Testis (tissue), 2 donors: ENCODE measurements at regions not wholly inside any gene's neighbourhood (a gene's known extent, or its start where the extent isn't known, plus 50 kb on each side); places are given as distances from the start of the nearest gene placed in this dataset.

Experiments used
- DNase-seq: peaks from one replicate; pipeline ENCODE4 v3.0.0-alpha.2; 2019
- H3K27ac ChIP-seq, 2 donors: fragments of 200-600 bp; sonication (generic); one replicate each; pipeline ENCODE4 v1.5.1; 2019
- H3K27me3 ChIP-seq: fragments of 200-600 bp; sonication (generic); one replicate; pipeline ENCODE4 v1.5.1; 2019
- H3K36me3 ChIP-seq: fragments of 200-600 bp; sonication (generic); one replicate; pipeline ENCODE4 v1.5.1; 2017; ENCODE audit warnings: low read depth; ENCODE audit errors: missing control alignments
- H3K4me1 ChIP-seq: fragments of 200-600 bp; sonication (generic); one replicate; pipeline ENCODE4 v1.5.1; 2019
- H3K4me3 ChIP-seq, 2 donors: fragments of 200-600 bp; sonication (generic); one replicate each; pipeline ENCODE4 v1.5.1; 2017 to 2019
- H3K9me3 ChIP-seq: fragments of 200-600 bp; sonication (generic); one replicate; pipeline ENCODE4 v1.5.1; 2017
- POLR2A ChIP-seq: fragments of 450-650 bp; IDR thresholded peaks from one replicate; pipeline ENCODE4 v1.6.1; 2017; ENCODE audit warnings: antibody characterized with exemption, mild to moderate bottlenecking, moderate library complexity
- WGBS, 2 donors: methylation state at CpG; one replicate each; pipeline ENCODE4 v1.1.5; 2018; 5-methylcytosine and 5-hydroxymethylcytosine counted together
- intact Hi-C: fragments of 100-400 bp; cut with DNase I; formaldehyde crosslinking; loops from one replicate; pipeline ENCODE4 v1.15.1; 2023; ENCODE audit warnings: low total_unique reads
- TF ChIP-seq, protein P1 (sequence below), 3 experiments: fragments of 450-650 bp in 2 of 3; fragments of 200-600 bp in 1 of 3; sonication (generic) in 1 of 3; IDR thresholded peaks; one replicate each; pipeline ENCODE4 v1.5.1; 2016 to 2019; ENCODE audit warnings: antibody characterized with exemption in 3 of 3, mild to moderate bottlenecking in 2 of 3, moderate library complexity in 1 of 3

DNA sequence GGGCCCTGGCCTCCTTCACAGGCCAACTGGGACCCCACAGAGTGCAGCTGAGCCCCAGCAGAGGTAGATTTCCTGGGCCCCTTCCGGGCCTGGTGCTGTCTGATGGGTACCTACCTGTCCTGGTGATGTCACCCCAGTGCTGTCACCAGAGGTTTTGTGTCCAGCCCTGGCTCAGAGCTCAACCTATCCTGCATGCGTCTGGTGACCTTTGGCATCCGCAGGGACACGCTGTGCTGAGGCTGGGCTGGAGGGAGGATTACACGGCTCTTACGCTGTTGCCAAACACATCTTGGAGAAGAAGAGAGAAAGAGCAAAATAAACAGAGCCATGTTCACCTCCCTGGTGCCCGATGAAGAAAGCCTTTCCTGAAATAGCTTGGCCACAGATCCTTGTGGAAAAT, 70.6 kb upstream of the MED9 start:
- Histone ChIP-seq H3K27me3 (no peaks in the 10 kb centered on the region), H3K36me3 (no peaks in the 10 kb centered on the region), H3K27ac (peak overlapping the region; percentile 50 to 77), H3K4me1 (peaks cover 6% of the 10 kb centered on the region), H3K4me3 (no peak overlapping the region), H3K9me3 (no peaks in the 10 kb centered on the region)
- 48 to 51% methylated on average over 6 to 7 of the region's 7 CpGs for WGBS, 2 donors
- intact Hi-C loops, result no loop called here
- DNase-seq, result peak; percentile 81
- no peak for TF ChIP-seq POLR2A
- TF ChIP-seq, protein P1, sequence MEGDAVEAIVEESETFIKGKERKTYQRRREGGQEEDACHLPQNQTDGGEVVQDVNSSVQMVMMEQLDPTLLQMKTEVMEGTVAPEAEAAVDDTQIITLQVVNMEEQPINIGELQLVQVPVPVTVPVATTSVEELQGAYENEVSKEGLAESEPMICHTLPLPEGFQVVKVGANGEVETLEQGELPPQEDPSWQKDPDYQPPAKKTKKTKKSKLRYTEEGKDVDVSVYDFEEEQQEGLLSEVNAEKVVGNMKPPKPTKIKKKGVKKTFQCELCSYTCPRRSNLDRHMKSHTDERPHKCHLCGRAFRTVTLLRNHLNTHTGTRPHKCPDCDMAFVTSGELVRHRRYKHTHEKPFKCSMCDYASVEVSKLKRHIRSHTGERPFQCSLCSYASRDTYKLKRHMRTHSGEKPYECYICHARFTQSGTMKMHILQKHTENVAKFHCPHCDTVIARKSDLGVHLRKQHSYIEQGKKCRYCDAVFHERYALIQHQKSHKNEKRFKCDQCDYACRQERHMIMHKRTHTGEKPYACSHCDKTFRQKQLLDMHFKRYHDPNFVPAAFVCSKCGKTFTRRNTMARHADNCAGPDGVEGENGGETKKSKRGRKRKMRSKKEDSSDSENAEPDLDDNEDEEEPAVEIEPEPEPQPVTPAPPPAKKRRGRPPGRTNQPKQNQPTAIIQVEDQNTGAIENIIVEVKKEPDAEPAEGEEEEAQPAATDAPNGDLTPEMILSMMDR (IDR thresholded peaks at IDR 0.05), result no peak

DNA sequence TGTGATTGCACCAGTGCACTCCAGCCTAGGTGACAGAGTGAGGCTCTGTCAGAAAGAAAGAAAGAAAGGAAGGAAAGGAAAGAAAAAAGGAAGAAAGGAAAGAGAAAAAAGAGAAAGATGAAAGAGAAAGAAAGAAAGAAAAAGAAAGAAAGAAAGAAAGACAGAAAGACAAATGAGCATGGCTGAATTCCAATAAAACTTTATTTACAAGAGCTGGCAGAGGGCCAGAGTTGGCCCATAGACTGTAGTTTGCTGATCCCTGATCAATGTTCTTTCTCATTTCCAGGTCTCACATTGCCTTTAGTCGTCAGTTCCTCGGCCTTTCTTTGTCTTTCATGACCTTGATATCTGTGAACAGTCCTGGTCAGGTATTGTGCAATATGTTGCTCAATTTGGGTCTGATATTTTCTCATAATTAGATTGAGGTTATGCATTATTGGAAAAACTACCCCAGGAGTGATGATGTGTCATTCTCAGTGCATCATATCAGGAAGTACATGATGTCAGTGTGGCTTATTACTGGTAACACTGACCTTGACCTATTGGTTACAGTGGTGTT, 68.5 kb upstream of the MED9 start:
- whole genome bisulfite sequencing, 2 donors, result 78 to 89% methylated on average over 2 of the region's 2 CpGs
- H3K27ac ChIP-seq, result no peak overlapping the region
- TF ChIP-seq, protein P1 (IDR thresholded peaks at IDR 0.05), result no peak
- no peaks in the 10 kb centered on the region for H3K36me3 ChIP-seq
- no peaks in the 10 kb centered on the region for H3K27me3 ChIP-seq
- peaks cover 6% of the 10 kb centered on the region for H3K4me1 ChIP-seq
- H3K4me3 ChIP-seq, result no peak overlapping the region
- intact Hi-C loops, result no loop called here
- no peak for DNase-seq
- H3K9me3 ChIP-seq, result no peaks in the 10 kb centered on the region

DNA sequence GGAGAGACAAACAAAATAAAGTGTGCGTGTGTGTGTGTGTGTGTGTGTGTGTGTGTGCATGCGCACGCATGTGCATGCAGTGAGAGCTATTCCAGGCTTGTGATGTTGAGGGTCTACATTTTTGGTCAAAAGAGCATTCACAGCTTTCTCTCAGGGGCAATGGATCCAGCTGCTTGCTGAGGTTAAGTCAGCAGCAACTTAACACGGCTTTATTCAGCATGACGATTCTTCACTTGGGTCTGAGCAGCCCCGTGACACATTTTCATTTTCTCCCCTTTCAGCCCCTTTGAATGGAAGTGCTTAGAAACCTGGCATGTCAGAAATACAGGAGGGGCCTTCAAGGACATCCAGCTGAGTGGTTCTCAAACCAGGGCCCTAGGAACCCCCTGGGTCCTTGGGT, 66.4 kb upstream of the MED9 start:
- intact Hi-C loops, result no loop called here
- TF ChIP-seq POLR2A, result no peak
- TF ChIP-seq, protein P1 (IDR thresholded peaks at IDR 0.05), result no peak
- Histone ChIP-seq H3K9me3 (no peaks in the 10 kb centered on the region), H3K4me1 (peaks cover 6% of the 10 kb centered on the region), H3K4me3 (no peak overlapping the region), H3K27ac (no peak overlapping the region), H3K27me3 (no peaks in the 10 kb centered on the region), H3K36me3 (no peaks in the 10 kb centered on the region)
- 86 to 91% methylated on average over 6 of the region's 6 CpGs for WGBS, 2 donors
- DNase-seq, result no peak

DNA sequence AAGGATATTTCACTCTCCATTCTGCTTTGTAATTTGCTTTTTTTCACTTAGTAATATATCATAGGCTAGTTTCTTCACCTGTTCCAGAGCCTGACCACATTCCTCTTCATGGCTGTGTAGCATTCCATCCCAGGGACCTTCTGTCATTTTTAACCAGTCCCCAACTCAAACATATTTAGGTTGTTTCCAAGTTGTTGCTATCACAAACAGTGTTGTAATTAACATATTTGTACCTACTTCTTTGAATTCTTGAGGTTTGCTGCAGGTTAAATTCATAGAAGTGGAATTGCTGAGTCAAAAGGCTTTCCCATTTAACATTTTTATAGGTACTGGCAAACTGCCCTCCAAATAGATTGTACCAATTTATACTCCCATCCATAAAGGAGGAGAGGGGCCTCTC, 65.1 kb upstream of the MED9 start:
- TF ChIP-seq, protein P1 (IDR thresholded peaks at IDR 0.05), result no peak
- TF ChIP-seq POLR2A, result no peak
- H3K4me3 ChIP-seq, result no peak overlapping the region
- intact Hi-C loops, result no loop called here

DNA sequence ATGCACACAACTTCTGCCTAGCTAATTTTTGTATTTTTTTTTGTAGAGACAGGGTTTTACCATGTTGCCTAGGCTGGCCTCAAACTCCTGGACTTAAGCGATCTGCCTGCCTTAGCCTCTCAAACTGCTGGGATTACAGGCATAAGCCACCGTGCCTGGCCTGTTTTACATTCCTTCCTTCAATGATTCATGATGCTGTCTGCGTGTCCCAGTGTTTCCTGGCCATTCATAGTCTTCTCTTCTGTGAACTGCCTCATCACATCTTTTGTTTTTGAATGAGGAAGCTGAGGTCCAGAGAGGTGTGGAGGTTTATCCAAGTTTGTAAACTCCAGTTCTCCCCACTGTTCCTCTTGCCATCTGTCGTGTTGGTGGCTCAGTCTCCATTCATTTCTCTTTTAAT, 64.5 kb upstream of the MED9 start:
- intact Hi-C loops, result no loop called here
- H3K27ac ChIP-seq, result no peak overlapping the region
- no peaks in the 10 kb centered on the region for H3K36me3 ChIP-seq
- WGBS, 2 donors, result 70 to 73% methylated on average over 4 of the region's 4 CpGs
- no peak overlapping the region for H3K4me3 ChIP-seq
- TF ChIP-seq POLR2A, result no peak
- TF ChIP-seq, protein P1 (IDR thresholded peaks at IDR 0.05), result no peak
- H3K4me1 ChIP-seq, result no peaks in the 10 kb centered on the region
- H3K27me3 ChIP-seq, result no peaks in the 10 kb centered on the region
- no peak for DNase-seq
- no peaks in the 10 kb centered on the region for H3K9me3 ChIP-seq

More for the DNA sequence above, 65.1 kb upstream of the MED9 start:
- H3K4me1 ChIP-seq, result no peaks in the 10 kb centered on the region
- H3K9me3 ChIP-seq, result no peaks in the 10 kb centered on the region
- H3K27me3 ChIP-seq, result no peaks in the 10 kb centered on the region
- no peak for DNase-seq
- H3K36me3 ChIP-seq, result no peaks in the 10 kb centered on the region
- no peak overlapping the region for H3K27ac ChIP-seq
